ENCODE measurements at regions not wholly inside any gene's neighbourhood (a gene's known extent, or its start where the extent isn't known, plus 50 kb on each side); places are given as distances from the start of the nearest gene placed in this dataset.
"Not testable (repeated sequence)": the region's sequence is repeated elsewhere in the genome, so short reads cannot be mapped to it uniquely, and the experiment has no call there.

DNA sequence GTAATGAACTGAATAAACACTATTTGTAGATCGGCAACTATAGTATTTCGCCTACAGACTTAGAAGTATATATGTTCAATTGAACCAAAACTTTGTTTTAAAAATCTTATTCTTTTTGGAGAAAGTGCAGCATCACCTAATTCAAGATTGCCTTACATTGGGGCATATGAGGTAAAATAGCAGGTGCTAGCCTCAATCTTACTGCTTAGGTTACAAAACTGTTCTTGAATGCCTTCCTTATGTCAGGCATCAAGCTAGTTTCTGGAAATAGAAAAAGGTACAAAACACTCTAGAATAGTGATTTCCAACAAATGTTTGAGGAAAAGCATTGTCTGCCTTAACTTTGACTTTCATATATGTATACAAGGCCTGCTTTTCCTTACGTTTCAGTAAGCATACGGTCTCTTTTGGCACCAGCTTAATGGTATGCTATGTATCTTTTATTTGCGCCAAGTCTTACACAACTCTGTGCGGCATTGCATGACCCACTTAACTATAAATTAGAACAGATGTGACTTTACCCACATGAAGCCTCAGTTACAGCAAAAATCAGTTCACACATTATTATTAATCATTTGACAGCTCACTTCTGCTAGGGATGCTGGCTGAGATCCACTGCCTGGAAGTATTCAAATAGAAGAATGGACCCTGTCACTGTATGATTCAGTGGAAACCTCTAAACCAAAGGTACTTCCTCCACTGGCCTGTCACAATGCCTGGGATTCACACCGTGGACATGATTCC is 174.1 kb downstream of the PRELID2 start:
- no peak for DNase-seq (ENCODE audit: low spot score)
- TF ChIP-seq, protein P1, sequence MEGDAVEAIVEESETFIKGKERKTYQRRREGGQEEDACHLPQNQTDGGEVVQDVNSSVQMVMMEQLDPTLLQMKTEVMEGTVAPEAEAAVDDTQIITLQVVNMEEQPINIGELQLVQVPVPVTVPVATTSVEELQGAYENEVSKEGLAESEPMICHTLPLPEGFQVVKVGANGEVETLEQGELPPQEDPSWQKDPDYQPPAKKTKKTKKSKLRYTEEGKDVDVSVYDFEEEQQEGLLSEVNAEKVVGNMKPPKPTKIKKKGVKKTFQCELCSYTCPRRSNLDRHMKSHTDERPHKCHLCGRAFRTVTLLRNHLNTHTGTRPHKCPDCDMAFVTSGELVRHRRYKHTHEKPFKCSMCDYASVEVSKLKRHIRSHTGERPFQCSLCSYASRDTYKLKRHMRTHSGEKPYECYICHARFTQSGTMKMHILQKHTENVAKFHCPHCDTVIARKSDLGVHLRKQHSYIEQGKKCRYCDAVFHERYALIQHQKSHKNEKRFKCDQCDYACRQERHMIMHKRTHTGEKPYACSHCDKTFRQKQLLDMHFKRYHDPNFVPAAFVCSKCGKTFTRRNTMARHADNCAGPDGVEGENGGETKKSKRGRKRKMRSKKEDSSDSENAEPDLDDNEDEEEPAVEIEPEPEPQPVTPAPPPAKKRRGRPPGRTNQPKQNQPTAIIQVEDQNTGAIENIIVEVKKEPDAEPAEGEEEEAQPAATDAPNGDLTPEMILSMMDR (IDR thresholded peaks at IDR 0.05; ENCODE audit: extremely low read depth, missing control alignments), result no peak

DNA sequence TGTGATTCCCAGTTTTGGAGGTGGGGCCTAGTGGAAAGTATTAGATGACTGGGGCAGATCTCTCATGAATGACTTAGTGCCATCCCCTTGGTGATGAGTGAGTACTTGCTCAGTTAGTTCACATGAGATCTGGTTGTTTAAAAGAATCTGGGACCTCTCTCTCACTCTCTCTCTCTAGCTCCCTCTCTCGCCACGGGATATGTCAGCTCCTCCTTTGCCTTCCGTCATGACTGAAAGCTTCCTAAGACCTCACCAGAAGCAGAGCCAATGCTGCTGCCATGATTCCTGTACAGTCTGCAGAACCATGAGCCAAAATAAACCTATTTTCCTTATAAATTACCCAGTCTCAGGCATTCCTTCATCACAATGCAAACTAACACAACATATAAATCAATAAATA is 176.7 kb downstream of the PRELID2 start:
- DNase-seq (ENCODE audit: low spot score), result no peak
- TF ChIP-seq, protein P1 (IDR thresholded peaks at IDR 0.05; ENCODE audit: extremely low read depth, missing control alignments), result no peak

DNA sequence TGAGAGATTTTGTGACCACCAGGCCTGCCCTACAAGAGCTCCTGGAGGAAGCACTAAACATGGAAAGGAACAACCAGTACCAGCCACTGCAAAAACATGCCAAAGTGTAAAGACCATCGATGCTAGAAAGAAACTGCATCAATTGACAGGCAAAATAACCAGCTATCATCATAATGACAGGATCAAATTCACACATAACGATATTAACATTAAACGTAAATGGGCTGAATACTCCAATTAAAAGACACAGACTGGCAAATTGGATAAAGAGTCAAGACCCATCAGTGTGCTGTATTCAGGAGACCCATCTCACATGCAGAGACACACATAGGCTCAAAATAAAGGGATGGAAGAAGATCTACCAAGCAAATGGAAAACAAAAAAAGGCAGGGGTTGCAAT is 182.4 kb downstream of the PRELID2 start:
- not testable (repeated sequence) for DNase-seq (ENCODE audit: low spot score)

DNA sequence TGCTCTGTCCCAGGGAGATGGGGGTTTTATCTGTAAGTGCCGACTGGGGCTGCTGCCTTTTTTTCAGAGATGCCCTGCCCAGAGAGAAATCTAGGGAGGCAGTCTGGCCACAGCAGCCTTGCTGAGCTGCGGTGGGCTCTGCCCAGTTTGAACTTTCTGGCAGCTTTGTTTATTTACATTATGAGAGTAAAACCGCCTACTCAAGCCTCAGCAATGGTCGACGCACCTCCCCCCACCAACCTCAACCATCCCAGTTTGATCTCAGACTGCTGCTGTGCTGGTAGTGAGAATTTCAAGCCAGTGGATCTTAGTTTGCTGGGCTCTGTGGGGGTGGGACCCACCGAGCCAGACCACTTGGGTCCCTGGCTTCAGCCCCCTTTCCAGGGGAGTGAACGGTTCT is 188.0 kb downstream of the PRELID2 start:
- DNase-seq (ENCODE audit: low spot score), result not testable (repeated sequence)

DNA sequence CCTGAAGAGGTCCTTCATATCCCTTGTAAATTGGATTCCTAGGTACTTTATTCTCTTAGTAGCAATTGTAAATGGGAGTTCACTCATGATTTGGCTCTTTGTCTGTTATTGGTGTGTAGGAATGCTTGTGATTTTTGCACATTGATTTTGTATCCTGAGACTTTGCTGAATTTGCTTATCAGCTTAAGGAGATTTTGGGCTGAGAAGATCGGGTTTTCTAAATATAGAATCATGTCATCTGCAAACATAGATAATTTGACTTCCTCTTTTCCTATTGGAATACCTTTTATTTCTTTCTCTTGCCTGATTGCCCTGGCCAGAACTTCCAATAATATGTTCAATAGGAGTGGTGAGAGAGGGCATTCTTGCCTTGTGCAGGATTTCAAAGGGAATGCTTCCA is 191.9 kb downstream of the PRELID2 start:
- DNase-seq (ENCODE audit: low spot score), result not testable (repeated sequence)

DNA sequence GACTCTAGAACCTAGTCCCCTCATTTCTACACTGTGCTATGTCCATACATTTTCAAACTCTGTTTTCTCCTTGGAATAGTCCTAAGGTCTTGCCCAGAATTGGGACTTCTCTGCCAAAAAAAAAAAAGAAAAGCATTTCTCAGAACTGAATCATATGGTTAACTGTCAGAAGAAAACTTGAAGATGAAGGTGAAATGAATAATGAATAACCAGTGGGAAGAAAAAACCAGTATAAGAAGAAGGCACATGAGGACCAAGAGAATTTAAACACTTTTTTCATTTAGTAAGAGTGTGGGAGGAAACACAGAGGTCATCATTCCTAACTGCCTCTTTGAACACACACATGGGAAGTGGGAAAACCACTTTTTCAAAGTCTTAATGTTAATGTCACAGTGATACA is 197.7 kb downstream of the PRELID2 start:
- DNase-seq (ENCODE audit: low spot score), result no peak
- TF ChIP-seq, protein P1 (IDR thresholded peaks at IDR 0.05; ENCODE audit: extremely low read depth, missing control alignments), result no peak

DNA sequence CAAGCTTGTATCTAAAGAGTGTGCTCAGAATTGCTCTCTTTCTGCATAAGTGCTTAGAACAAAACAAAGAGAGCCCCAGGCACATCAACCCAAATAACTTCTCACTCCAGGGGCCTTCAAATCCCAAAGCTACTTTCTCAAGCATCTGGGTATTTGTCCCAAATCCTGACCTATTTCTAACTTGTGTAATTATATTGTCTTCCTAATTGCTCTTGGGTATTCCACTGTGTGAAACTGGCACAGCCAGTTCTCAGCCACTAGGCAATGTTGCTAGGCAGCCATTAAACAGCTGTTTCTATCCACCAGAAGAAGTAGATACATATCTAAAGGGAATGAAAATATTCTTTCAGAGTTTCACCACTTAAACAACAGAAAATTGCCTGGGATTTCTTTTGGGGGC is 198.8 kb downstream of the PRELID2 start:
- DNase-seq (ENCODE audit: low spot score), result no peak

DNA sequence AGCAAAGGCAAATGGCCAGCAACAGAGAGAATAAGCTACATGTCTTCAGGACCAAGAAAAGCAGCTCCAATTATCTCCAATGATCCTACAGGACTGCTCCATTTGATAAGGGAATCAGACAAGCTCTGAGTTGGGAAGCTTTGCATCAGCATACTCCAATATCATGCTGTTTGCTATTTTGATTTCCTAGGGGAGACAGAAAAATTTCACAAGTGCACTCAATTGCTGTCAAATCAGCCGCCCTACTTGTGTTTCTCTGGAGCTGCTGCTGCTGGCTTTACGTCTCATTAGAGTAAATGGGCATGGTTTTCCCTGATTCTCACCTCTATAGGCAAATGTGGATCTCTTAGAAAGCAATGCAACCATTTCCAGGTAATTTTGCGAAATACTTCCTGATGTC is 201.7 kb downstream of the PRELID2 start:
- TF ChIP-seq, protein P1 (IDR thresholded peaks at IDR 0.05; ENCODE audit: extremely low read depth, missing control alignments), result no peak
- no peak for DNase-seq (ENCODE audit: low spot score)

More for the DNA sequence above, 198.8 kb downstream of the PRELID2 start:
- TF ChIP-seq, protein P1 (IDR thresholded peaks at IDR 0.05; ENCODE audit: extremely low read depth, missing control alignments), result no peak

DNA sequence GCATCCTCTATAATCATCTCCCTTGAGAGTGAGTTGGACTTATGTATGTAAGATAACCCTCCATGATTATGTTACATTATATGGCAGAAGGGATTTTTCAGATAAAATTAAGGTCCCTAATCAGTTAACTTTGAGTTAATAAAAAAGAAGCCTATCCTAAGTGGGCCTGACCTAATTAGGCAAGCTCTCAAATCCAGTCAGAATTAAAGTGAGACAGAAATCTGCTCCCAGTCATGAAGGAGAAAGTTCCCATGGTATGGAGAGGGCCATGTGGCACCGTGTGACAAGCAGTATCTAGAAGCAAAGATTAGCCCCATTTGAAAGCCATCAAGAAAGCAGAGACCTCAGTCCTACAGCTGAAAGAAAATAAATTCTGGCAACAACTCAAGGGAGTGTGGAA is 202.4 kb downstream of the PRELID2 start:
- TF ChIP-seq, protein P1 (IDR thresholded peaks at IDR 0.05; ENCODE audit: extremely low read depth, missing control alignments), result no peak
- no peak for DNase-seq (ENCODE audit: low spot score)
